ENCODE measurements at regions not wholly inside any gene's neighbourhood (a gene's known extent, or its start where the extent isn't known, plus 50 kb on each side); places are given as distances from the start of the nearest gene placed in this dataset.

DNA sequence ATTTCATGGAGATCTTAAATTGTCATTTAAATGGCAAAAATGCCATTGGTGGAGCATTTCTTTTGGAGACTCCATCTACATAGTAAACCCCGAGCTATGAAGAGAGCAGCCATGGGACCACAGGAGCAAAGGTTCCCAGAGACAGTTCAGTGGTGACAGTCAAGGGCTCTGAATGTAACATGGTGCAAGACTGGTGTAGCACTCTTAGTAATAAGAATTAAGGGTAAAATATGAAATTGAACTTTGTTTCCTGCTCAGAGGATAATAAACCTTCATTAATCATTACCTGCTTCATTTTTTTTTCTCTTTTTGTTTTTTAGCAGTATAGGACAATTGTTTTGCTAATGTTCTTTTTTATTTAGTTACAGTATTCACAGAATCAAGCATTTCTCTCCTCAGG, 717.5 kb upstream of the POM121L12 start:
- TF ChIP-seq FOXM1 (IDR thresholded peaks at IDR 0.05; ENCODE audit: borderline replicate concordance, low read depth): no peak
- TF ChIP-seq EP300 (IDR thresholded peaks at IDR 0.05; ENCODE audit: borderline replicate concordance): no peak
- TF ChIP-seq, protein P1, sequence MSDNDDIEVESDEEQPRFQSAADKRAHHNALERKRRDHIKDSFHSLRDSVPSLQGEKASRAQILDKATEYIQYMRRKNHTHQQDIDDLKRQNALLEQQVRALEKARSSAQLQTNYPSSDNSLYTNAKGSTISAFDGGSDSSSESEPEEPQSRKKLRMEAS (IDR thresholded peaks at IDR 0.05): no peak
- no peak for TF ChIP-seq CREB1 (IDR thresholded peaks at IDR 0.05; ENCODE audit: low read depth)
- TF ChIP-seq YY1 (IDR thresholded peaks at IDR 0.05; ENCODE audit: low read depth): no peak

All from Ishikawa (cell line).